CD14-positive monocyte (primary cell): ENCODE measurements at regions not wholly inside any gene's neighbourhood (a gene's known extent, or its start where the extent isn't known, plus 50 kb on each side); places are given as distances from the start of the nearest gene placed in this dataset.

ENCODE experiments used
- DNase-seq, 3 donors: peaks; one replicate each; pipeline ENCODE4 v3.0.0-alpha.2; 2011 to 2022
- H2AFZ ChIP-seq: 2 replicates; pipeline ENCODE4 v1.6.0; 2012; ENCODE audit warnings: mild to moderate bottlenecking, low read depth, low read length, inconsistent platforms; ENCODE audit not compliant: insufficient read depth, poor library complexity, severe bottlenecking
- H3K27ac ChIP-seq, 2 donors: 1 replicate in 1 of 2; 2 replicates in 1 of 2; pipeline ENCODE4 v1.5.1; 2012 to 2013; ENCODE audit warnings: low read length in 2 of 2, control low read depth in 1 of 2, inconsistent platforms in 1 of 2, low read depth in 1 of 2, mild to moderate bottlenecking in 1 of 2
- H3K27me3 ChIP-seq, 2 donors: one replicate each; pipeline versions ENCODE4 v1.6.0 to v1.6.1; 2011 to 2013; ENCODE audit warnings: low read length in 2 of 2; ENCODE audit not compliant: control insufficient read depth in 2 of 2, insufficient read depth in 2 of 2
- H3K36me3 ChIP-seq, 2 donors: replicated peaks in 1 of 2; 1 replicate in 1 of 2; 2 replicates in 1 of 2; pipeline versions ENCODE4 v1.5.1 to v1.6.1; 2012 to 2013; ENCODE audit warnings: low read length in 2 of 2, control low read depth in 1 of 2, inconsistent platforms in 1 of 2, mild to moderate bottlenecking in 1 of 2; ENCODE audit not compliant: insufficient read depth in 2 of 2, control insufficient read depth in 1 of 2
- H3K4me1 ChIP-seq, 2 donors: 1 replicate in 1 of 2; 2 replicates in 1 of 2; pipeline versions ENCODE4 v1.5.1 to v1.6.1; 2012 to 2013; ENCODE audit warnings: low read length in 2 of 2, control low read depth in 1 of 2, inconsistent platforms in 1 of 2, mild to moderate bottlenecking in 1 of 2, moderate library complexity in 1 of 2; ENCODE audit not compliant: insufficient read depth in 2 of 2, control insufficient read depth in 1 of 2
- H3K4me2 ChIP-seq: replicated peaks from 2 replicates; pipeline ENCODE3; 2012; ENCODE audit warnings: low read length, moderate library complexity, mild to moderate bottlenecking; ENCODE audit not compliant: poor library complexity, severe bottlenecking; ENCODE audit errors: extremely low read depth
- H3K4me3 ChIP-seq, 3 experiments: fragments of 200-600 bp in 1 of 3; sonication (generic) in 1 of 3; replicated peaks in 1 of 3; 1 replicate in 2 of 3; 2 replicates in 1 of 3; pipeline ENCODE4 v1.5.1; 2011 to 2013; ENCODE audit warnings: low read length in 3 of 3, mild to moderate bottlenecking in 3 of 3, control low read depth in 2 of 3, low read depth in 2 of 3, inconsistent platforms in 1 of 3, moderate library complexity in 1 of 3
- H3K79me2 ChIP-seq: 2 replicates; pipeline ENCODE4 v1.6.0; 2012; ENCODE audit warnings: mild to moderate bottlenecking, control low read depth, inconsistent platforms, low read length, moderate library complexity; ENCODE audit not compliant: insufficient read depth
- H3K9ac ChIP-seq: 2 replicates; pipeline ENCODE4 v1.6.0; 2017; ENCODE audit warnings: low read length, mild to moderate bottlenecking; ENCODE audit not compliant: insufficient read depth, poor library complexity, severe bottlenecking
- H3K9me3 ChIP-seq, 2 donors: replicated peaks in 1 of 2; 1 replicate in 1 of 2; 2 replicates in 1 of 2; pipeline versions ENCODE4 v1.5.1 to v1.6.1; 2012 to 2013; ENCODE audit warnings: low read length in 2 of 2, control low read depth in 1 of 2; ENCODE audit not compliant: control insufficient read depth in 1 of 2, insufficient read depth in 1 of 2
- H4K20me1 ChIP-seq: 2 replicates; pipeline ENCODE4 v1.6.0; 2012; ENCODE audit warnings: mild to moderate bottlenecking, low read length, control low read depth, moderate library complexity; ENCODE audit not compliant: insufficient read depth
- H3K27ac Mint-ChIP-seq, 7 donors: one replicate each; pipeline ENCODE4 v1.8.0; 2020; ENCODE audit warnings: mild to moderate bottlenecking in 7 of 7, mixed read lengths in 7 of 7, moderate library complexity in 6 of 7, inconsistent platforms in 2 of 7
- H3K27me3 Mint-ChIP-seq, 3 donors: one replicate each; pipeline ENCODE4 v1.8.0; 2021 to 2022; ENCODE audit warnings: low read depth in 3 of 3, mild to moderate bottlenecking in 3 of 3, mixed read lengths in 3 of 3, moderate library complexity in 3 of 3, inconsistent platforms in 1 of 3
- H3K36me3 Mint-ChIP-seq, 2 donors: one replicate each; pipeline ENCODE4 v1.8.0; 2020; ENCODE audit warnings: mixed read lengths in 2 of 2, inconsistent platforms in 1 of 2, mild to moderate bottlenecking in 1 of 2
- H3K4me1 Mint-ChIP-seq: one replicate; pipeline ENCODE4 v1.8.0; 2020; ENCODE audit warnings: mild to moderate bottlenecking, mixed read lengths
- H3K4me3 Mint-ChIP-seq, 2 donors: one replicate each; pipeline ENCODE4 v1.8.0; 2020; ENCODE audit warnings: mild to moderate bottlenecking in 2 of 2, mixed read lengths in 2 of 2, moderate library complexity in 1 of 2
- H3K9me3 Mint-ChIP-seq, 7 donors: one replicate each; pipeline ENCODE4 v1.8.0; 2020 to 2022; ENCODE audit warnings: mixed read lengths in 7 of 7, mild to moderate bottlenecking in 6 of 7, moderate library complexity in 6 of 7, inconsistent platforms in 2 of 7
- CTCF ChIP-seq: fragments of 200-600 bp; IDR thresholded peaks from one replicate; pipeline ENCODE4 v1.8.0; 2022; ENCODE audit warnings: antibody characterized with exemption, mild to moderate bottlenecking
- WGBS: methylation state at CpG from one replicate; pipeline ENCODE4 v1.1.5; 2013; ENCODE audit warnings: missing lambda C conversion rate; ENCODE audit not compliant: insufficient coverage; 5-methylcytosine and 5-hydroxymethylcytosine counted together
- intact Hi-C, 2 donors: fragments of 100-400 bp; cut with micrococcal nuclease; formaldehyde crosslinking; loops; one replicate each; pipeline versions ENCODE4 v1.15.0 to v1.15.1; 2023

- no CpG with 5 or more reads among the region's 1 CpG for WGBS
- Histone ChIP-seq H3K9me3 (no peaks in the 10 kb centered on the region), H3K4me1 (no peaks in the 10 kb centered on the region), H3K4me2 (no peak overlapping the region), H3K79me2 (no peaks in the 10 kb centered on the region), H2AFZ (no peak overlapping the region), H3K4me3 (no peak overlapping the region), H3K36me3 (no peaks in the 10 kb centered on the region), H3K27me3 (no peaks in the 10 kb centered on the region), H3K27ac (no peak overlapping the region), H3K9ac (no peak overlapping the region), H4K20me1 (no peaks in the 10 kb centered on the region)
- Mint-ChIP-seq H3K9me3 (no peaks in the 10 kb centered on the region), H3K4me1 (peaks cover 11% of the 10 kb centered on the region), H3K36me3 (no peaks in the 10 kb centered on the region), H3K27me3 (no peaks in the 10 kb centered on the region), H3K27ac (no peak overlapping the region), H3K4me3 (no peak overlapping the region)
- intact Hi-C loops: no loop called here
- TF ChIP-seq CTCF: no peak
- no peak for DNase-seq
Measured at GRCh38 chr7:25311346-25311745, 83.1 kb upstream of the NPVF start.

GRCh38 chr7:25312968-25313367 is 84.7 kb upstream of the NPVF start:
- no peaks in the 10 kb centered on the region for H3K36me3 ChIP-seq
- H3K4me1 ChIP-seq: no peaks in the 10 kb centered on the region
- TF ChIP-seq CTCF: no peak
- no peaks in the 10 kb centered on the region for H3K27me3 ChIP-seq
- no peak overlapping the region for H3K9ac ChIP-seq
- H3K36me3 Mint-ChIP-seq: no peaks in the 10 kb centered on the region
- no peak overlapping the region for H3K27ac ChIP-seq
- no peaks in the 10 kb centered on the region for H3K9me3 ChIP-seq
- DNase-seq: no peak
- no peak overlapping the region for H3K27ac Mint-ChIP-seq
- H3K4me2 ChIP-seq: no peak overlapping the region
- no peaks in the 10 kb centered on the region for H3K79me2 ChIP-seq
- H3K27me3 Mint-ChIP-seq: no peaks in the 10 kb centered on the region
- H2AFZ ChIP-seq: no peak overlapping the region
- H3K9me3 Mint-ChIP-seq: no peaks in the 10 kb centered on the region
- intact Hi-C loops: no loop called here
- 80% methylated on average over 1 of the region's 6 CpGs for WGBS
- no peaks in the 10 kb centered on the region for H4K20me1 ChIP-seq
- no peak overlapping the region for H3K4me3 ChIP-seq
- peaks cover 15% of the 10 kb centered on the region for H3K4me1 Mint-ChIP-seq
- H3K4me3 Mint-ChIP-seq: no peak overlapping the region
